WTC11 (cell line): ENCODE measurements at regions not wholly inside any gene's neighbourhood (a gene's known extent, or its start where the extent isn't known, plus 50 kb on each side); places are given as distances from the start of the nearest gene placed in this dataset.

ENCODE experiments used
- ATAC-seq: fragments of 200-7000 bp; cut with Tn5 transposase; 2 replicates; pipeline ENCODE4 v1.10.0; 2021; ENCODE audit warnings: mild to moderate bottlenecking, moderate library complexity
- CTCF ChIA-PET: fragments of 300-600 bp; sonication (Branson Sonifier 250); formaldehyde crosslinking; loops from one replicate; lab custom pipeline; 2021; ENCODE audit warnings: antibody characterized with exemption; lab: Charles Lee
- POLR2A ChIA-PET: fragments of 350-600 bp; sonication (Branson Sonifier 250); formaldehyde crosslinking; loops from one replicate; lab custom pipeline; 2021; ENCODE audit warnings: antibody characterized with exemption; lab: Charles Lee
- DNase-seq: peaks from one replicate; pipeline ENCODE4 v3.0.0; 2021; ENCODE audit warnings: low spot score
- H3K27ac Mint-ChIP-seq: 2 replicates; pipeline ENCODE4 v1.8.0; 2021; ENCODE audit warnings: mixed read lengths
- H3K27me3 Mint-ChIP-seq: 2 replicates; pipeline ENCODE4 v1.8.0; 2021; ENCODE audit warnings: low read depth, mild to moderate bottlenecking, moderate library complexity, mixed read lengths
- H3K36me3 Mint-ChIP-seq: 2 replicates; pipeline ENCODE4 v1.8.0; 2021; ENCODE audit warnings: mixed read lengths
- H3K4me1 Mint-ChIP-seq: 2 replicates; pipeline ENCODE4 v1.8.0; 2022; ENCODE audit warnings: mixed read lengths
- H3K4me3 Mint-ChIP-seq: 2 replicates; pipeline ENCODE4 v1.8.0; 2021; ENCODE audit warnings: mild to moderate bottlenecking, moderate library complexity, mixed read lengths
- H3K9me3 Mint-ChIP-seq: 2 replicates; pipeline ENCODE4 v1.8.0; 2021; ENCODE audit warnings: mixed read lengths
- ARID4B ChIP-seq: sonication (generic); formaldehyde crosslinking; IDR thresholded peaks from 2 replicates; pipeline ENCODE4 v1.8.0; 2023; ENCODE audit warnings: missing genetic modification reagents, mild to moderate bottlenecking, borderline replicate concordance
- ATF1 ChIP-seq: sonication (generic); formaldehyde crosslinking; IDR thresholded peaks from 2 replicates; pipeline ENCODE4 v1.8.1; 2023; ENCODE audit warnings: mild to moderate bottlenecking, moderate library complexity, missing genetic modification reagents
- ATF2 ChIP-seq: sonication (generic); formaldehyde crosslinking; IDR thresholded peaks from 2 replicates; pipeline ENCODE4 v1.8.1; 2022; ENCODE audit warnings: low read depth, missing genetic modification reagents, borderline replicate concordance
- CREB1 ChIP-seq: sonication (generic); formaldehyde crosslinking; IDR thresholded peaks from 2 replicates; pipeline ENCODE4 v1.8.0; 2023; ENCODE audit warnings: mild to moderate bottlenecking, missing genetic modification reagents
- FOXK1 ChIP-seq: sonication (generic); formaldehyde crosslinking; IDR thresholded peaks from 2 replicates; pipeline ENCODE4 v1.8.0; 2022; ENCODE audit warnings: mild to moderate bottlenecking, moderate library complexity, missing genetic modification reagents
- FOXP4 ChIP-seq: sonication (generic); formaldehyde crosslinking; IDR thresholded peaks from 2 replicates; pipeline ENCODE4 v1.8.0; 2022; ENCODE audit warnings: mild to moderate bottlenecking, missing genetic modification reagents
- JAZF1 ChIP-seq: fragments of 250-450 bp; sonication (Bioruptor Pico); IDR thresholded peaks from 2 replicates; pipeline ENCODE4 v1.9.0; 2021; ENCODE audit warnings: moderate library complexity, mild to moderate bottlenecking, inconsistent platforms
- MAX ChIP-seq: sonication (generic); formaldehyde crosslinking; IDR thresholded peaks from 2 replicates; pipeline ENCODE4 v1.8.0; 2022; ENCODE audit warnings: mild to moderate bottlenecking, missing genetic modification reagents
- MXD4 ChIP-seq: fragments of 250-450 bp; sonication (Bioruptor Pico); IDR thresholded peaks from 2 replicates; pipeline ENCODE4 v1.8.0; 2021; ENCODE audit warnings: mild to moderate bottlenecking, moderate library complexity, borderline replicate concordance
- NFATC4 ChIP-seq: fragments of 250-450 bp; sonication (Bioruptor Pico); IDR thresholded peaks from 2 replicates; pipeline ENCODE4 v1.9.0; 2021; ENCODE audit warnings: mild to moderate bottlenecking
- NR3C1 ChIP-seq: sonication (generic); formaldehyde crosslinking; conservative IDR thresholded peaks from 2 replicates; pipeline ENCODE4 v1.8.1; 2023; ENCODE audit warnings: low read depth, mild to moderate bottlenecking, missing genetic modification reagents
- PREB ChIP-seq: sonication (generic); formaldehyde crosslinking; IDR thresholded peaks from 2 replicates; pipeline ENCODE4 v1.8.1; 2022; ENCODE audit warnings: mild to moderate bottlenecking, missing genetic modification reagents, moderate library complexity, borderline replicate concordance
- SMAD4 ChIP-seq: sonication (generic); formaldehyde crosslinking; IDR thresholded peaks from 2 replicates; pipeline ENCODE4 v1.8.0; 2022; ENCODE audit warnings: mild to moderate bottlenecking, missing genetic modification reagents
- TEAD4 ChIP-seq: sonication (generic); formaldehyde crosslinking; IDR thresholded peaks from 2 replicates; pipeline ENCODE4 v1.8.0; 2022; ENCODE audit warnings: mild to moderate bottlenecking, missing genetic modification reagents
- TP53 ChIP-seq: sonication (generic); formaldehyde crosslinking; IDR thresholded peaks from 2 replicates; pipeline ENCODE4 v1.8.1; 2023; ENCODE audit warnings: mild to moderate bottlenecking, missing genetic modification reagents
- USF2 ChIP-seq: sonication (generic); formaldehyde crosslinking; IDR thresholded peaks from 2 replicates; pipeline ENCODE4 v1.8.1; 2023; ENCODE audit warnings: mild to moderate bottlenecking, missing genetic modification reagents, moderate library complexity
- ZBTB43 ChIP-seq: sonication (generic); formaldehyde crosslinking; IDR thresholded peaks from 2 replicates; pipeline ENCODE4 v1.8.1; 2023; ENCODE audit warnings: mild to moderate bottlenecking, missing genetic modification reagents
- ZNF138 ChIP-seq: sonication (generic); formaldehyde crosslinking; conservative IDR thresholded peaks from 2 replicates; pipeline ENCODE4 v1.8.1; 2022; ENCODE audit warnings: mild to moderate bottlenecking, moderate library complexity, missing genetic modification reagents
- ZNF396 ChIP-seq: fragments of 250-450 bp; sonication (Bioruptor Pico); IDR thresholded peaks from 2 replicates; pipeline ENCODE4 v1.8.0; 2021; ENCODE audit warnings: mild to moderate bottlenecking, moderate library complexity, borderline replicate concordance
- ZNF416 ChIP-seq: fragments of 250-450 bp; sonication (Bioruptor Pico); IDR thresholded peaks from 2 replicates; pipeline ENCODE4 v1.9.0; 2021; ENCODE audit warnings: mild to moderate bottlenecking, inconsistent platforms

GRCh38 chr2:59706729-59707128 is 846.7 kb downstream of the BCL11A start:
- TF ChIP-seq SMAD4 (CRISPR knock-in tag) (no peak), ZNF416 (CRISPR knock-in tag) (no peak), PREB (CRISPR knock-in tag) (no peak), CREB1 (no peak), MXD4 (no peak), TEAD4 (CRISPR knock-in tag) (no peak), ZNF396 (CRISPR knock-in tag) (no peak), ZBTB43 (CRISPR knock-in tag) (no peak), ZNF138 (no peak), ARID4B (CRISPR knock-in tag) (no peak)
- CTCF ChIA-PET: no interaction called here
- Mint-ChIP-seq H3K27ac (no peak overlapping the region), H3K4me1 (no peaks in the 10 kb centered on the region), H3K4me3 (no peak overlapping the region), H3K9me3 (peaks cover 24% of the 10 kb centered on the region), H3K27me3 (no peaks in the 10 kb centered on the region), H3K36me3 (peaks cover 10% of the 10 kb centered on the region)
- no peak for ATAC-seq
- no peak for DNase-seq
- POLR2A ChIA-PET: no interaction called here

GRCh38 chr2:59703796-59704195 is 849.7 kb downstream of the BCL11A start:
- no peak for DNase-seq
- ChIA-PET CTCF (no interaction called here), POLR2A (no interaction called here)
- Mint-ChIP-seq H3K4me1 (no peaks in the 10 kb centered on the region), H3K4me3 (no peak overlapping the region), H3K27me3 (no peaks in the 10 kb centered on the region), H3K36me3 (peaks cover 10% of the 10 kb centered on the region), H3K9me3 (peaks cover 24% of the 10 kb centered on the region), H3K27ac (no peak overlapping the region)
- ATAC-seq: no peak
- TF ChIP-seq USF2 (no peak), ATF2 (CRISPR knock-in tag) (no peak), FOXK1 (CRISPR knock-in tag) (no peak), NR3C1 (CRISPR knock-in tag) (no peak), NFATC4 (no peak), ATF1 (CRISPR knock-in tag) (no peak), ARID4B (CRISPR knock-in tag) (no peak), FOXP4 (no peak), JAZF1 (CRISPR knock-in tag) (no peak), TEAD4 (CRISPR knock-in tag) (no peak), MAX (CRISPR knock-in tag) (no peak), TP53 (CRISPR knock-in tag) (no peak)
